Esophagus muscularis mucosa (tissue), 4 donors: ENCODE measurements at regions not wholly inside any gene's neighbourhood (a gene's known extent, or its start where the extent isn't known, plus 50 kb on each side); places are given as distances from the start of the nearest gene placed in this dataset.
A peak's percentile ranks its signal among the peaks of the same experiment; 100 is the strongest.

Experiments
- DNase-seq: peaks from one replicate; pipeline ENCODE4 v3.0.0-alpha.2; 2017; ENCODE audit errors: extremely low spot score
- H3K27ac ChIP-seq, 4 donors: fragments of 200-600 bp; sonication (generic); replicated peaks in 1 of 4; 1 replicate in 3 of 4; 2 replicates in 1 of 4; pipeline ENCODE4 v1.5.1; 2016 to 2019; ENCODE audit warnings: mild to moderate bottlenecking in 1 of 4
- H3K27me3 ChIP-seq, 4 donors: fragments of 200-600 bp; sonication (generic); one replicate each; pipeline versions ENCODE4 v1.5.1 to v1.6.0; 2016 to 2019
- H3K36me3 ChIP-seq, 4 donors: fragments of 200-600 bp; sonication (generic); one replicate each; pipeline ENCODE4 v1.5.1; 2016 to 2019
- H3K4me1 ChIP-seq, 4 donors: fragments of 200-600 bp; sonication (generic); one replicate each; pipeline ENCODE4 v1.5.1; 2016 to 2019
- H3K4me3 ChIP-seq, 4 donors: fragments of 200-600 bp; sonication (generic); 1 replicate in 2 of 4; 2 replicates in 2 of 4; pipeline ENCODE4 v1.5.1; 2016 to 2019; ENCODE audit warnings: mild to moderate bottlenecking in 4 of 4, moderate library complexity in 1 of 4
- H3K9me3 ChIP-seq, 4 donors: fragments of 200-600 bp; sonication (generic); 1 replicate in 3 of 4; 2 replicates in 1 of 4; pipeline ENCODE4 v1.5.1; 2016 to 2019
- CTCF ChIP-seq, 3 experiments: fragments of 200-600 bp in 2 of 3; fragments of 450-650 bp in 1 of 3; sonication (generic) in 2 of 3; IDR thresholded peaks; one replicate each; pipeline ENCODE4 v1.5.1; 2017 to 2019; ENCODE audit warnings: antibody characterized with exemption in 3 of 3, mild to moderate bottlenecking in 2 of 3, moderate library complexity in 1 of 3
- EP300 ChIP-seq: sonication (generic); formaldehyde crosslinking; IDR thresholded peaks from one replicate; pipeline ENCODE4 v1.6.1; 2017; ENCODE audit warnings: antibody characterized with exemption
- POLR2A ChIP-seq: fragments of 450-650 bp; IDR thresholded peaks from one replicate; pipeline ENCODE4 v1.6.1; 2017; ENCODE audit warnings: antibody characterized with exemption, moderate library complexity, mild to moderate bottlenecking, low read depth
- POLR2AphosphoS5 ChIP-seq, 2 donors: sonication (generic); formaldehyde crosslinking; IDR thresholded peaks; one replicate each; pipeline ENCODE4 v1.6.1; 2017; ENCODE audit warnings: antibody characterized with exemption in 2 of 2
- WGBS: methylation state at CpG from one replicate; pipeline ENCODE4 v1.1.5; 2018; 5-methylcytosine and 5-hydroxymethylcytosine counted together
- intact Hi-C: fragments of 100-400 bp; cut with DNase I; formaldehyde crosslinking; loops from one replicate; pipeline ENCODE4 v1.15.1; 2023

- Histone ChIP-seq H3K36me3 (no peaks in the 10 kb centered on the region), H3K27me3 (no peaks in the 10 kb centered on the region), H3K4me3 (peak overlapping the region; percentile 31 to 57 (median 42)), H3K4me1 (peaks cover 2 to 13% (median 9%) of the 10 kb centered on the region in 4 donors), H3K27ac (peak overlapping the region; percentile 50 to 80 (median 70)), H3K9me3 (no peaks in the 10 kb centered on the region)
- peak; percentile 59 to 71 for TF ChIP-seq POLR2AphosphoS5 (IDR thresholded peaks at IDR 0.05)
- peak; percentile 7 for TF ChIP-seq POLR2A
- no peak for TF ChIP-seq CTCF (IDR thresholded peaks at IDR 0.05)
- intact Hi-C loops = no loop called here
- DNase-seq = no peak
- WGBS = 56% methylated on average over 6 of the region's 6 CpGs
These were observed 670.3 kb upstream of the TBX3 start for GRCh38 chr12:115354007-115354890.

- H3K4me3 ChIP-seq = no peak overlapping the region
- 76% methylated on average over 1 of the region's 1 CpG for WGBS
- H3K4me1 ChIP-seq = peaks cover 2 to 13% (median 9%) of the 10 kb centered on the region in 4 donors
- no peaks in the 10 kb centered on the region for H3K27me3 ChIP-seq
- TF ChIP-seq CTCF (IDR thresholded peaks at IDR 0.05) (no peak), POLR2A (no peak), EP300 (no peak), POLR2AphosphoS5 (IDR thresholded peaks at IDR 0.05) (no peak)
- no peak for DNase-seq
- no peaks in the 10 kb centered on the region for H3K9me3 ChIP-seq
- intact Hi-C loops = no loop called here
- H3K27ac ChIP-seq = peak overlapping the region in 1 of 4 donors; percentile 50
- no peaks in the 10 kb centered on the region for H3K36me3 ChIP-seq
These were observed 669.5 kb upstream of the TBX3 start for GRCh38 chr12:115353467-115353866.

- intact Hi-C loops = no loop called here
- Histone ChIP-seq H3K27ac (no peak overlapping the region), H3K4me1 (peaks cover 2 to 13% (median 9%) of the 10 kb centered on the region in 4 donors), H3K36me3 (no peaks in the 10 kb centered on the region), H3K9me3 (no peaks in the 10 kb centered on the region), H3K27me3 (no peaks in the 10 kb centered on the region), H3K4me3 (no peak overlapping the region)
- DNase-seq = no peak
- WGBS = 73% methylated on average over 5 of the region's 5 CpGs
- no peak for TF ChIP-seq POLR2A
- TF ChIP-seq CTCF (IDR thresholded peaks at IDR 0.05) = no peak
- no peak for TF ChIP-seq EP300
- no peak for TF ChIP-seq POLR2AphosphoS5 (IDR thresholded peaks at IDR 0.05)
These were observed 667.6 kb upstream of the TBX3 start for GRCh38 chr12:115351514-115352077.

GRCh38 chr12:115349711-115350110 lies 665.7 kb upstream of the TBX3 start:
- DNase-seq = no peak
- 48% methylated on average over 1 of the region's 1 CpG for WGBS
- no peaks in the 10 kb centered on the region for H3K9me3 ChIP-seq
- no peaks in the 10 kb centered on the region for H3K36me3 ChIP-seq
- no peak overlapping the region for H3K27ac ChIP-seq
- no peak for TF ChIP-seq POLR2A
- no peak for TF ChIP-seq EP300
- TF ChIP-seq CTCF (IDR thresholded peaks at IDR 0.05) = no peak
- no peak for TF ChIP-seq POLR2AphosphoS5 (IDR thresholded peaks at IDR 0.05)
- H3K27me3 ChIP-seq = no peaks in the 10 kb centered on the region
- H3K4me1 ChIP-seq = peaks cover 2 to 12% (median 8%) of the 10 kb centered on the region in 4 donors
- no peak overlapping the region for H3K4me3 ChIP-seq
- intact Hi-C loops = no loop called here
